NT2/D1 (cell line): ENCODE measurements at regions not wholly inside any gene's neighbourhood (a gene's known extent, or its start where the extent isn't known, plus 50 kb on each side); places are given as distances from the start of the nearest gene placed in this dataset.

Source experiments
- DNase-seq: peaks from one replicate; pipeline ENCODE4 v3.0.0-alpha.2; 2011; ENCODE audit warnings: low read depth, low spot score
- H3K27me3 ChIP-seq: 2 replicates; pipeline ENCODE4 v1.6.0; 2011; ENCODE audit warnings: mild to moderate bottlenecking; ENCODE audit not compliant: insufficient read length, insufficient read depth
- H3K36me3 ChIP-seq: 2 replicates; pipeline ENCODE4 v1.6.1; 2011; ENCODE audit warnings: mild to moderate bottlenecking, low read length, mixed read lengths; ENCODE audit not compliant: insufficient read depth, insufficient read length
- H3K4me1 ChIP-seq: 2 replicates; pipeline ENCODE4 v1.5.1; 2011; ENCODE audit not compliant: insufficient read depth, insufficient read length
- H3K4me3 ChIP-seq: 2 replicates; pipeline ENCODE4 v1.5.1; 2011; ENCODE audit warnings: low read depth; ENCODE audit not compliant: insufficient read length
- H3K9ac ChIP-seq: 2 replicates; pipeline ENCODE4 v1.6.0; 2011; ENCODE audit warnings: low read depth; ENCODE audit not compliant: insufficient read length
- H3K9me3 ChIP-seq: 2 replicates; pipeline ENCODE4 v1.5.1; 2011; ENCODE audit warnings: mild to moderate bottlenecking, low read length; ENCODE audit not compliant: insufficient read depth
- SUZ12 ChIP-seq: IDR thresholded peaks from 2 replicates; pipeline ENCODE4 v1.6.1; 2011; ENCODE audit not compliant: insufficient read length, insufficient read depth; ENCODE audit errors: extremely low read depth
- YY1 ChIP-seq: IDR thresholded peaks from 2 replicates; pipeline ENCODE4 v1.6.1; 2011; ENCODE audit not compliant: insufficient read length, insufficient read depth
- ZNF274 ChIP-seq: IDR thresholded peaks from 2 replicates; pipeline ENCODE4 v1.6.1; 2011; ENCODE audit warnings: mild to moderate bottlenecking, low read depth, low read length

DNA sequence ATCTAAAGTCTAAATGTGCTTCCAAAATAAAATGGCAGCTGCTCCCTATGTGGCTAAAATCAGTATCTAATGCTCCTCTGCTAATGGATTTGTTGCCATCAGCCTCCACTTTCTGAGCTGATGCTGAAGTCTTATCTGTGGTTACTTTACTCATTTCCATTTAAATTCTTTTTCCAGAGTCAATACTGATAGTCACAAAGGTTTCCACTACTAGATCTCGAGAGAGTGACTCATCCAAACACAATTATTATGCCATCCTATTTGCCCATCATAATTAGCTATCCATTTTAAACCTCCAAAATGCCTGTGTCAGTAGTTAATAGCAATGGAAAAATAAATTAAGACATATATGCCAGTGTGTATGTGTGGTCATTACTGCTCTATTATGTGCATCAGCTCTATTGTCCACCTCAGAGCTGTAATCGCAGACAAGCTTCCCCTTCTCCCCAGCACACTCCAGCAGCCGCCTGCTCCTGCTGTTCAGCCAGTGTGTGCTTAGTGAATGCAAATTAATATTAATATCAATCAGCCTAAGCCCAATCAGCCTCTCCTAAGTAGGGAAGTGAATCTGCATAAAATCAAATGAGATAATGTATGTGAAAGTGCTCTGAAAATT lies 199.8 kb upstream of the ZIC3 start:
- no peak for DNase-seq
- H3K4me1 ChIP-seq = no peaks in the 10 kb centered on the region
- no peak overlapping the region for H3K4me3 ChIP-seq
- H3K9me3 ChIP-seq = no peaks in the 10 kb centered on the region
- H3K9ac ChIP-seq = no peak overlapping the region
- no peak for TF ChIP-seq ZNF274
- TF ChIP-seq YY1 = no peak
- TF ChIP-seq SUZ12 = no peak
- no peaks in the 10 kb centered on the region for H3K36me3 ChIP-seq
- no peaks in the 10 kb centered on the region for H3K27me3 ChIP-seq

DNA sequence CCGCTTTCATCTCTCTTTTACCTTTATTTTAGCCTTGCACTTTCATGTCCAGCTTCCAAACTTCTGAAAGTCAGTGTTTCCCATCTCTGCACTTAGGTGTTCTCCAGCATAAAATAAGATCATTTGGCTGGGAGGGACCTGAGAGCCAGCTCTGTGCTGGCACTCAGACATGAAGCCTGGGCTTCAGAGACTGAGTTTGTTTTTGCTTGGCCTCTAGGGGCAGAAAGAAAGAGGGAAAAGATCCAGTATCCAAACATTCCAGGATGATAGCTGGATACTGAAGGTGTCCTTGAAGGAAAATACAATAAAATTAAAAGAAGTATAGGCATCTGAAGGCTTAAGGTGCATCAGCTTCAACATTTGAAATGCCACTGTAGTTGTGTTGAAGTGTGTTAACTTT lies 202.4 kb upstream of the ZIC3 start:
- Histone ChIP-seq H3K27me3 (no peaks in the 10 kb centered on the region), H3K4me1 (no peaks in the 10 kb centered on the region), H3K9ac (no peak overlapping the region), H3K36me3 (no peaks in the 10 kb centered on the region), H3K4me3 (no peak overlapping the region), H3K9me3 (no peaks in the 10 kb centered on the region)
- DNase-seq = no peak
- TF ChIP-seq YY1 = no peak
- no peak for TF ChIP-seq SUZ12
- TF ChIP-seq ZNF274 = no peak

DNA sequence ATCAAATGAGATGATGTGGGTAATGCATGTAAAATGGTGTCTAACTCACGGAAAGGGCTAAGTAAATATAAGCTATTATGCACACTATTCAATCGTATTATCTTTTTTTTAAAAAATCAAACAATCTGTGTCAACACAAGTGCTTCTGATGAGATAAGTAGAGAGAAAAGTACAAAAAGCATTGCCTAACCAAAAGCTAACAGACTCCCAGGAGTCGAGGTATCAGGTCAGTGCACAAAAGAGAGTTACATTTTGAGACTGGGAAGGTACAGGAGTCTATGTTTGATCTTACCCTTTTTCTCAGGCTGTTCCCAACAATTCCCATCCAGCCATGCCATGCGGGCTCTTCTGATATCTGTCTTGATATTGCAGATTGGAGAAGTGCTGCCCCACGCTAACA lies 203.3 kb upstream of the ZIC3 start:
- no peaks in the 10 kb centered on the region for H3K27me3 ChIP-seq
- H3K4me1 ChIP-seq = no peaks in the 10 kb centered on the region
- DNase-seq = no peak
- H3K4me3 ChIP-seq = no peak overlapping the region
- no peak for TF ChIP-seq ZNF274
- no peak for TF ChIP-seq SUZ12
- TF ChIP-seq YY1 = no peak
- H3K9me3 ChIP-seq = no peaks in the 10 kb centered on the region
- no peak overlapping the region for H3K9ac ChIP-seq
- H3K36me3 ChIP-seq = no peaks in the 10 kb centered on the region

DNA sequence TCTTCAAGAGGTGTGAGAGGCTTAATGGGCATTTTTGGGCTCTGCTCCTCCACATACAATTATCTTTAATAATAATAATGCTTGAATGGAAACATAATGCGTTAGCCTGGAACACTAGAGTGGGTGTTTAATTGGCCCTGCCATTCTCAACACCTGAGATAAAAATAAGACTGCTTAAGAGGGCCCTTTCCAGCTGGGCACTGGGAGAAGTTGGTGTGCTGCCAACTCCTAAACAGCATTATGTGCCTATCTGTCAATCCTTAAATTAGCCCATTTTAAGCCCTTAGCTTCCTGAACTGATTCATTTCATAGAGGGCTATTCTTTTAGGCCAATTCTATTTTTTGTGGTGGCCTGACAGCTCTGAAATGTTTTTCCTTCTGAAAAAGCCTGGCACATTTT lies 211.1 kb upstream of the ZIC3 start:
- H3K36me3 ChIP-seq = no peaks in the 10 kb centered on the region
- no peaks in the 10 kb centered on the region for H3K9me3 ChIP-seq
- no peak for DNase-seq
- H3K27me3 ChIP-seq = no peaks in the 10 kb centered on the region
- H3K4me3 ChIP-seq = no peak overlapping the region
- H3K9ac ChIP-seq = no peak overlapping the region
- TF ChIP-seq SUZ12 (no peak), YY1 (no peak)
- no peaks in the 10 kb centered on the region for H3K4me1 ChIP-seq

DNA sequence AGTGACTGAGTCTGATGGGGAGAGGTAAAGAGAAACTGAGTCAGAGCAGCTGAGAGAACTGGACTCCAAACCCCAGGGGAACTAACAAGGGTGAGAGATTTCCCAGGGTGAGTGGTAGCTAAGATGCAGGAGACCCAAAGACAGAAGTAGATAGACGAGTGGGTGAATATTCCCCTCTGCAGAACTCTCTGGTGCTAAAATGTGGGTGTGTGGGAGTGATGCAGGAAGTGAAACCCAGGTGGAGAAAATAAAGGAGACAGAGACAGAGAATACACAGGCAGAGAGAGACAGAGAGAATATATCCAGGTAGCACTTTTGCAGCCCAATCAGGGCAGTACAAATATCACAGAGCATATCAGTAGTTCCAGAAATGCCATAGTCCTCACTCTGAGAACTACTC lies 212.5 kb upstream of the ZIC3 start:
- no peaks in the 10 kb centered on the region for H3K4me1 ChIP-seq
- no peaks in the 10 kb centered on the region for H3K36me3 ChIP-seq
- H3K9me3 ChIP-seq = no peaks in the 10 kb centered on the region
- no peak overlapping the region for H3K9ac ChIP-seq
- no peak for DNase-seq
- no peak for TF ChIP-seq ZNF274
- no peak for TF ChIP-seq SUZ12
- TF ChIP-seq YY1 = no peak
- no peak overlapping the region for H3K4me3 ChIP-seq
- H3K27me3 ChIP-seq = no peaks in the 10 kb centered on the region

DNA sequence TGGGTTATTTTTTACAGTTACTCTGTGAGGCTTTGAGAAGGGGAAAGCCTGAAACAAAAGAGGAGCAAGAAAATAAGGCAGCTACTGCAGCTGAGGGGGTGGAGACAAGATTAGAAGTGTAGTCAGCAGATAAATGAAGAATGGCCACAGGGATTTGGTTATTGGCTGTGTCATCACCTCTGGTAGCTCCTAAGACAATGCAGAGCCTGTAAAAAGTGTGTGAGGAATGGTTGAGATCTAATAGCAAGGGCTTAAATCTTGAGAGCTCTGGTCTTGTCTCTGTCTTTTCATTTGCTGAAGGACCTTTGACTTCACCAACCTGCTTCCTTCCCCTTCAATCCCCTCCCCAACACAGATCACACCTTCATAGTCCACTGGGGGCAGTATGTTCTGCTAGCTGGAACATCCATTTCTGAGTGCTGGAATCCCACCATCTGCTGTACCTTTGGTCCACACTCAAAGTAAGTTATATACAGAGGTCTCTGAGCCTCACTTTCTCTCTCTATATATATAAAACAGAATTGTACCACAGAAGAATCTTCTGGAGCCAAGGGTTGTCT lies 213.7 kb upstream of the ZIC3 start:
- H3K9ac ChIP-seq = no peak overlapping the region
- H3K4me3 ChIP-seq = no peak overlapping the region
- H3K27me3 ChIP-seq = no peaks in the 10 kb centered on the region
- no peaks in the 10 kb centered on the region for H3K36me3 ChIP-seq
- H3K4me1 ChIP-seq = no peaks in the 10 kb centered on the region
- TF ChIP-seq SUZ12 (no peak), ZNF274 (no peak), YY1 (no peak)
- DNase-seq = no peak
- H3K9me3 ChIP-seq = no peaks in the 10 kb centered on the region

DNA sequence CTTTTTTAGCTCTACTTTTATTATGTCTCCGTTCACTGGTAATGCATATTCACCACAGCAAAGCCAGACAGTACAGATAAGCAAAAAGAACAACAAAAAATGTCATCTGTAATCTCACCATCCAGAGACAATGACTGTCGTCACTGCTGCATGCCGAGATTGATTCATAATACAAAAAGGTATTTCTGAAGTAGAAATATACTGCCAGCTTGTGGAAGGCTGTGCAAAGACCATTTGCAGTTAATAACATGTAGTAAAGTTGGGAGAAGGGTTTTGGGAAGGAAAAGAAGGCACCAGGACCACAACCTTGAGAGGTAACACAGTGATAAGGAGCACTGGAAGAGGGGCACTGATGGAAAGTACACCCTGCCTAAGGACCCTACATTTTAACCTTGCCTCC lies 223.0 kb upstream of the ZIC3 start:
- Histone ChIP-seq H3K4me1 (no peaks in the 10 kb centered on the region), H3K27me3 (no peaks in the 10 kb centered on the region), H3K9ac (no peak overlapping the region), H3K36me3 (no peaks in the 10 kb centered on the region), H3K9me3 (no peaks in the 10 kb centered on the region), H3K4me3 (no peak overlapping the region)
- TF ChIP-seq YY1 = no peak
- no peak for TF ChIP-seq ZNF274
- no peak for TF ChIP-seq SUZ12
- no peak for DNase-seq

DNA sequence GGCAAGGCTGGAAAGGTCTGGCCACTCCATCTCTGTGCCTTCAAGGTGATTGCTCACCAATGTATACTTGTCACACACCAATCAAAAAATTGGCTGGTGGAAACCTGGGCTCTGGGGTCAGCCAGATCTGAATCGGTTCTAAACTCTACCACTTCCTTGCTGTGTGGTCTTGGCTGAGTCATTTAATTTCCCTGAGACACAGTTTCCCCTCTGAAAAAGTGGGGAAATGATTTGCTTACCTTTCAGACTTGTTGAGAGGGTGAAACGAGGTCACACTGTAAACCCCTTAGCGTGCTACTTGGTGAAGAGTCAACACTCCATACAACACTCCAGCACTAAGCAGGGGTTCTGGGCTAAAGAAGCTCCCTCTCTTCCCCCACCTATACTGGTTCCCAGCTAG lies 252.3 kb upstream of the ZIC3 start:
- TF ChIP-seq ZNF274 (no peak), SUZ12 (no peak), YY1 (no peak)
- no peaks in the 10 kb centered on the region for H3K9me3 ChIP-seq
- no peaks in the 10 kb centered on the region for H3K27me3 ChIP-seq
- H3K4me3 ChIP-seq = no peak overlapping the region
- H3K4me1 ChIP-seq = no peaks in the 10 kb centered on the region
- no peak for DNase-seq
- no peaks in the 10 kb centered on the region for H3K36me3 ChIP-seq
- no peak overlapping the region for H3K9ac ChIP-seq
